Liver (tissue), 3 donors: ENCODE measurements at regions not wholly inside any gene's neighbourhood (a gene's known extent, or its start where the extent isn't known, plus 50 kb on each side); places are given as distances from the start of the nearest gene placed in this dataset.

Source experiments
- EGR1 ChIP-seq, 2 donors: IDR thresholded peaks; 2 replicates each; pipeline ENCODE4 v1.6.1; 2016 to 2018; ENCODE audit warnings: antibody characterized with exemption in 2 of 2, low read depth in 2 of 2
- HNF4A ChIP-seq, 2 donors: conservative IDR thresholded peaks; 2 replicates each; pipeline ENCODE4 v1.6.1; 2016; ENCODE audit warnings: antibody characterized with exemption in 2 of 2, mild to moderate bottlenecking in 2 of 2
- RAD21 ChIP-seq, 2 donors: IDR thresholded peaks; 2 replicates each; pipeline ENCODE4 v1.6.1; 2016; ENCODE audit warnings: antibody characterized with exemption in 2 of 2, mild to moderate bottlenecking in 2 of 2
- SP1 ChIP-seq: IDR thresholded peaks from 2 replicates; pipeline ENCODE4 v1.6.1; 2018; ENCODE audit warnings: antibody characterized with exemption, mild to moderate bottlenecking
- TF ChIP-seq, protein P1 (sequence below): IDR thresholded peaks from 2 replicates; pipeline ENCODE4 v1.6.1; 2016; ENCODE audit warnings: antibody characterized with exemption, mild to moderate bottlenecking
- TF ChIP-seq, protein P2 (sequence below): fragments of 150-350 bp; IDR thresholded peaks from 2 replicates; pipeline ENCODE4 v1.5.1; 2017; ENCODE audit warnings: improper control_type of control experiment, low read depth, low read length; ENCODE audit not compliant: missing input control
- donor health status: healthy.
- donor health status: healthy.

DNA sequence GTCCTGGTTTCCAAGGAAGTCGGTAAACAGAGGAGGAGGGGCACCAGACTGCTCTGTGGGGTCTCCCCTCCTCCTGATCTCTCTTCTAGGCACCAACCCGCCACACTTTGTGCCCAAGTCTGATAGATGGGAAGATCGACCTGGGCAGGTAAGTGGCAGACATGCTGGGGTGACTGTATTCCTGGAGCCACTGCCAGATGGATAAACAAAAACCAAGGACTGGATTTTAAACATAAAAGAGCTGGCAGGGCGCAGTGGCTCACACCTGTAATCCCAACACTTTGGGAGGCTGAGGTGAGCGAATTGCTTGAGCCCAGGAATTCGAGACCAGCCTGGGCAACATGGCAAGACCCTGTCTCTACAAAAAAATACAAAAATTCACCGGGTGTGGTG lies 181.2 kb downstream of the ANAPC1 start:
- TF ChIP-seq SP1 (no peak), RAD21 (IDR thresholded peaks at IDR 0.05) (no peak), EGR1 (IDR thresholded peaks at IDR 0.05; ENCODE audit: low read depth in 2 of 2) (no peak), HNF4A (conservative IDR thresholded peaks at IDR 0.05) (no peak)
- TF ChIP-seq, protein P1, sequence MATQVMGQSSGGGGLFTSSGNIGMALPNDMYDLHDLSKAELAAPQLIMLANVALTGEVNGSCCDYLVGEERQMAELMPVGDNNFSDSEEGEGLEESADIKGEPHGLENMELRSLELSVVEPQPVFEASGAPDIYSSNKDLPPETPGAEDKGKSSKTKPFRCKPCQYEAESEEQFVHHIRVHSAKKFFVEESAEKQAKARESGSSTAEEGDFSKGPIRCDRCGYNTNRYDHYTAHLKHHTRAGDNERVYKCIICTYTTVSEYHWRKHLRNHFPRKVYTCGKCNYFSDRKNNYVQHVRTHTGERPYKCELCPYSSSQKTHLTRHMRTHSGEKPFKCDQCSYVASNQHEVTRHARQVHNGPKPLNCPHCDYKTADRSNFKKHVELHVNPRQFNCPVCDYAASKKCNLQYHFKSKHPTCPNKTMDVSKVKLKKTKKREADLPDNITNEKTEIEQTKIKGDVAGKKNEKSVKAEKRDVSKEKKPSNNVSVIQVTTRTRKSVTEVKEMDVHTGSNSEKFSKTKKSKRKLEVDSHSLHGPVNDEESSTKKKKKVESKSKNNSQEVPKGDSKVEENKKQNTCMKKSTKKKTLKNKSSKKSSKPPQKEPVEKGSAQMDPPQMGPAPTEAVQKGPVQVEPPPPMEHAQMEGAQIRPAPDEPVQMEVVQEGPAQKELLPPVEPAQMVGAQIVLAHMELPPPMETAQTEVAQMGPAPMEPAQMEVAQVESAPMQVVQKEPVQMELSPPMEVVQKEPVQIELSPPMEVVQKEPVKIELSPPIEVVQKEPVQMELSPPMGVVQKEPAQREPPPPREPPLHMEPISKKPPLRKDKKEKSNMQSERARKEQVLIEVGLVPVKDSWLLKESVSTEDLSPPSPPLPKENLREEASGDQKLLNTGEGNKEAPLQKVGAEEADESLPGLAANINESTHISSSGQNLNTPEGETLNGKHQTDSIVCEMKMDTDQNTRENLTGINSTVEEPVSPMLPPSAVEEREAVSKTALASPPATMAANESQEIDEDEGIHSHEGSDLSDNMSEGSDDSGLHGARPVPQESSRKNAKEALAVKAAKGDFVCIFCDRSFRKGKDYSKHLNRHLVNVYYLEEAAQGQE, result no peak
- TF ChIP-seq, protein P2, sequence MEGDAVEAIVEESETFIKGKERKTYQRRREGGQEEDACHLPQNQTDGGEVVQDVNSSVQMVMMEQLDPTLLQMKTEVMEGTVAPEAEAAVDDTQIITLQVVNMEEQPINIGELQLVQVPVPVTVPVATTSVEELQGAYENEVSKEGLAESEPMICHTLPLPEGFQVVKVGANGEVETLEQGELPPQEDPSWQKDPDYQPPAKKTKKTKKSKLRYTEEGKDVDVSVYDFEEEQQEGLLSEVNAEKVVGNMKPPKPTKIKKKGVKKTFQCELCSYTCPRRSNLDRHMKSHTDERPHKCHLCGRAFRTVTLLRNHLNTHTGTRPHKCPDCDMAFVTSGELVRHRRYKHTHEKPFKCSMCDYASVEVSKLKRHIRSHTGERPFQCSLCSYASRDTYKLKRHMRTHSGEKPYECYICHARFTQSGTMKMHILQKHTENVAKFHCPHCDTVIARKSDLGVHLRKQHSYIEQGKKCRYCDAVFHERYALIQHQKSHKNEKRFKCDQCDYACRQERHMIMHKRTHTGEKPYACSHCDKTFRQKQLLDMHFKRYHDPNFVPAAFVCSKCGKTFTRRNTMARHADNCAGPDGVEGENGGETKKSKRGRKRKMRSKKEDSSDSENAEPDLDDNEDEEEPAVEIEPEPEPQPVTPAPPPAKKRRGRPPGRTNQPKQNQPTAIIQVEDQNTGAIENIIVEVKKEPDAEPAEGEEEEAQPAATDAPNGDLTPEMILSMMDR, result no peak
